UCSD-AML1 (cell line): ENCODE measurements at regions not wholly inside any gene's neighbourhood (a gene's known extent, or its start where the extent isn't known, plus 50 kb on each side); places are given as distances from the start of the nearest gene placed in this dataset.
A peak's percentile ranks its signal among the peaks of the same experiment; 100 is the strongest.

ENCODE experiments used
- DNase-seq: peaks from one replicate; lab custom pipeline; 2025; ENCODE audit not compliant: unreplicated experiment; lab: John Stamatoyannopoulos, UW

- DNase-seq = no peak
Observed at GRCh38 chr7:13028825-13029099, 341.3 kb downstream of the ARL4A start.

GRCh38 chr7:13031468-13031867, 344.0 kb downstream of the ARL4A start:
- DNase-seq = no peak

GRCh38 chr7:13032084-13032483, 344.7 kb downstream of the ARL4A start:
- no peak for DNase-seq

GRCh38 chr7:13032576-13032975, 345.1 kb downstream of the ARL4A start:
- DNase-seq = no peak

- no peak for DNase-seq
Observed at GRCh38 chr7:13034693-13035092, 347.3 kb downstream of the ARL4A start.

GRCh38 chr7:13035233-13035632, 347.8 kb downstream of the ARL4A start:
- no peak for DNase-seq

GRCh38 chr7:13036256-13036780, 348.9 kb downstream of the ARL4A start:
- no peak for DNase-seq

- DNase-seq = no peak
Observed at GRCh38 chr7:13037216-13037615, 349.8 kb downstream of the ARL4A start.

GRCh38 chr7:13041368-13041988, 354.0 kb downstream of the ARL4A start:
- DNase-seq = no peak

- no peak for DNase-seq
Observed at GRCh38 chr7:13042605-13043236, 355.3 kb downstream of the ARL4A start.

- no peak for DNase-seq
Observed at GRCh38 chr7:13044309-13044708, 356.9 kb downstream of the ARL4A start.

GRCh38 chr7:13047061-13047460, 359.6 kb downstream of the ARL4A start:
- DNase-seq = no peak

GRCh38 chr7:13049946-13050345, 362.5 kb downstream of the ARL4A start:
- no peak for DNase-seq

GRCh38 chr7:13050703-13051102, 363.3 kb downstream of the ARL4A start:
- DNase-seq = no peak

- no peak for DNase-seq
Observed at GRCh38 chr7:13055732-13056368, 368.4 kb downstream of the ARL4A start.

- DNase-seq = no peak
Observed at GRCh38 chr7:13057462-13058200, 370.2 kb downstream of the ARL4A start.

- no peak for DNase-seq
Observed at GRCh38 chr7:13060173-13060572, 372.7 kb downstream of the ARL4A start.

- no peak for DNase-seq
Observed at GRCh38 chr7:13061115-13061514, 373.7 kb downstream of the ARL4A start.

- no peak for DNase-seq
Observed at GRCh38 chr7:13062631-13063030, 375.2 kb downstream of the ARL4A start.

GRCh38 chr7:13067036-13067435, 379.6 kb downstream of the ARL4A start:
- peak; percentile 2 for DNase-seq

GRCh38 chr7:13068032-13068431, 380.6 kb downstream of the ARL4A start:
- DNase-seq = no peak

- DNase-seq = no peak
Observed at GRCh38 chr7:13069841-13070240, 382.4 kb downstream of the ARL4A start.
